HuH-7.5 (cell line): ENCODE measurements at regions not wholly inside any gene's neighbourhood (a gene's known extent, or its start where the extent isn't known, plus 50 kb on each side); places are given as distances from the start of the nearest gene placed in this dataset.
"Not testable (repeated sequence)": the region's sequence is repeated elsewhere in the genome, so short reads cannot be mapped to it uniquely, and the experiment has no call there.

Experiments
- DNase-seq: peaks from one replicate; pipeline ENCODE4 v3.0.0; 2011; ENCODE audit warnings: low spot score

DNA sequence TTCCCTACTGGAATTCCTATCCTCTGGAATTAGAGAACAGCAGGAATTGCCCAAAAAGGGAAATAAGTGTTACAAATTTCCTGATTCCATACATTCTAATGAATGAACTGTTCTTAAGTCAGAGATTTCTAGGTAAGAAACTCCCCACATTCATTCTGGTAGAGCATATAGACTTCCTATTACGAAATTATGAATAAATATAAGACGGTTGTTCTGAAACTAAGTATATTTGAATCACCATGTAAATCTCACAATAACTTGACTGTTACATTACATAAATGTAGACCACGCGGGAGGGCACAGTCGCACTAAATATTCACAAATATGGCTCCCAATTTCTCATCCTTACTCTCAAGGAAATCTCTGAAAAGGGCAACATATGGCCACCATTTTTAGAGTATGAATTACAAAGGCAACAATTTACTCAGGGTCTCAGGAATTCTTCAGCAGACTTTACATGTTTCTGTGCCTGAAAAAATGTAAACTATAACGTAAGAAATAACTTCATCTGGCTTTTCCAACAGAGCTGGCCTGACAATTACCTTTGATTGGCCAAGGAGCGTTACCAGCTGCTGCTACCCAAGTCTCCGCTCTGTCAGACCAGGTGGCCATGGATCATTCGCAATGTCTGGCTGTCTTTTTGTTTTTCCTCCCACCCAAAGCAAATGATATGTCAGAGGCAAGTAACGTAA lies 115.8 kb downstream of the MPP7 start:
- DNase-seq: no peak

- DNase-seq: no peak
These were observed 116.4 kb downstream of the MPP7 start for GRCh38 chr10:28186461-28186860.

DNA sequence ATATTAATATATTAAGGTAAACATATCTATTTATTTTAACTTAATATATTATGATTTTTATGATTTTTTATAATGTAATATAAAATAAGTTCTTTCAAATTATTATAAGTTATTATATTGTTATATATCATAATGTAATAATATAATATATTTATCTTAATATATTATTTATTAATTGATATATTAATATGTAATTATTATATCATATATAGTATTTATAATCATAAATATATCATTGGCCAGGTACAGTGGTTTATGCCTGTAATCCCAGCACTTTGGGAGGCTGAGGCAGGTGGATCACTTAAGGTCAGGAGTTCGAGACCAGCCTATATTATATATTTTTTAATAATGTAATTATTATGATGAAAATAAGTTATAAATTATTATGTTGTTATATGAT lies 118.1 kb downstream of the MPP7 start:
- no peak for DNase-seq

DNA sequence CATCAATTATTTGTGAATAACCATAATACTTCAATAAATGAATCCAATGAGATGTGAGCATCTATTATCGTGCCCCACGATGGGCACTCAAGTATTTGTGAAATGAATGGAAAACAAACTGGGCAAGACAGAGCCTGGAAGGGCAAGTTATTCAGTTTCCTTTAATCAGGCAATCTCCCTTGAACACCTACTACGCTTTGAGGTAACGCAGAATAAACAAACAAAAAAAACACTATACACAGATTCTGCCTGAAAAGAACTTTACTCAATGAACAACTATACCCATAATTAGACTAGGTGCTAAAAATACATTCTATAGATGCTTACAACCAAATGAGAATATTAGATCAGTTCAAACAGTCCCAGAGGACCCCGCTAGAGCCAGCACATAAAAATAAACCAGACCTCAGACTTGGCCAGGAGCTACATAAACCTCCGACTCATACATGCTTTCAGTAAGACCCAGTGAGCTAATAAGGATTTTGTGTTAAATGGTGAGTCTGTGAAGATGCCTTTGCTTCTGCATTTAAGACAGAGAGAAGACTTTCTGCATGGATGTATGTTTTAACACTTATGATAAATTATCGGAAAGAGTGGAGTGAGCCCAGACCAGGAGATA lies 121.3 kb downstream of the MPP7 start:
- no peak for DNase-seq

DNA sequence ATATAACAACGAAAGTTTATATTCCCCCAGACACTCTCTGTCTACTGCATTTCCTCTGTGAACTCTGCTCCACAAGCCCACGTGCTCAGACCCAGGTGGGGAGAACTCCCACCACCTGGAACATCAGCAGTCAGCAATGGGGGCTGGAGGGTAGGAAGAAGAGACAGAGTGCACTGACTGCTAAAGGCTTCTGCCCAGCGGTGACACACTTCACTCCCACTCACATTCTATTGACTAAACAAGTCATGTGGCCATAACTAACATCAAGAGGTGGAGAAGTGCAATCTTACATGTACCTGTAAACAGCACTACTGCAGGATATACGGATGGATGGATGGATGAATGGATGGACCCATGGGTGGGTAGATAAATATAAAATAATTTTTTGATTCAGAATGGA lies 122.2 kb downstream of the MPP7 start:
- no peak for DNase-seq

DNA sequence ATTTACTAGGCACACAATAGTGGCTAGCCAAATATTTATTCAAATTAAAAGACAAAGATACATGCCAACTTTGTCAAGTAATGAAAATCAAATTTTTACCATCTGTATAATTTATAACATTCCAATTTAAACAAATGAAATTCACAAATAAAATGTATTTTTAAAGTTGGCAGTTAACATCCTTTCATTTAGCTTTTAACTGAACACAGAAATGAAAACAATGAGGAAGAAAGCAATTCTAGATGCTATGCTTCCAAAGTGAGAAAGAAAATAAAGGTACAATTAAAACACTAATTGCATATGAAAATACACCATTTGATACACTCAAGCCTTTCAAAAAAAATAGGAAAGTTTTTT lies 123.1 kb downstream of the MPP7 start:
- no peak for DNase-seq

- peak; percentile 15 for DNase-seq
These were observed 123.7 kb downstream of the MPP7 start for GRCh38 chr10:28179006-28179742.

DNA sequence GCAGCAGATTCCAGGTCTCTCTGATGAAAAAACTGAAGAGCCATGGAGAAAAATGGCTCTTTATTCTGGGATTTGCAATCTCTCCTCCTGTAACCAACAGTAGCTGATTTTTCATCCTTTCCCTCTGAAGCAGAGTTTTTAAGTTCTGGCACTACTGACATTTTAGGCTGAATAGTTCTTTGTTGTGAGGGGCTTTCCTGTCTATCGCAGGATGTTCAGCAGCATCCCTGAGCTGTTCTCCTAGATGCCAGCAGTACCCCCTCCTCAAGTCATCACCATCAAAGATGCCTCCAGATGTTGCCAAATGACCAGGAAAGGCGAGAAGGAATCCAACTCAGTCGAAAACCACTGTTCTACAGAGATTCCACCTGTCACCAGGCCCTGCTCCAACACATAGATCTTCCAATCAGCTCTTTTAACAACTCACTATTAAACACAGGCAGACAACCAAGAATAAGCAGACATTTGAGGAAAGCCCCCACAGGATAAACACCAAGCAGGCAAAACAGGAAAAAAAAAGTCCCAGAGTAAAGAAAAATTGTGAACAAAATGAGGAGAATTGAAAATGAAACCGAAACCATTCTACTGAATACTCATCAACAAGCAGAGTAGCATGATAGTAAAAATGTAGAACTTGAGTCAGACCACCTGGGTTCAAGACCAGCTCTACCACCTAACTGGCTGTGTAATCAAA lies 124.8 kb downstream of the MPP7 start:
- no peak for DNase-seq

DNA sequence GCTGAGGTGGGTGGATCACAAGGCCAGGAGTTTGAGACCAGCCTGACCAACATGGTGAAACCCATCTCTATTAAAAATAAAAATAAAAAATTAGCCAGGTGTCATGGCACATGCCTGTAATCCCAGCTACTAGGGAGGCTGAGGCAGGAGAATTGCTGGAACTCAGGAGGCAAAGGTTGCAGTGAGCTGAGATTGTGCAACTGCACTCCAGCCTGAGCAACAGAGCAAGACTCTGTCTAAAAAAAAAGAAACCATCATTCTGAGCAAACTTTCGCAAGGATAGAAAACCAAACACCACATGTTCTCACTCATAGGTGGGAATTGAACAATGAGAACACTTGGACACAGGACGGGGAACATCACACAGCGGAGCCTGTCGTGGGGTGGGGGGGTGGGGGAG lies 126.4 kb downstream of the MPP7 start:
- not testable (repeated sequence) for DNase-seq

- DNase-seq: no peak
These were observed 130.6 kb downstream of the MPP7 start for GRCh38 chr10:28172223-28172610.

GRCh38 chr10:28171468-28172222 lies 131.2 kb downstream of the MPP7 start:
- no peak for DNase-seq

DNA sequence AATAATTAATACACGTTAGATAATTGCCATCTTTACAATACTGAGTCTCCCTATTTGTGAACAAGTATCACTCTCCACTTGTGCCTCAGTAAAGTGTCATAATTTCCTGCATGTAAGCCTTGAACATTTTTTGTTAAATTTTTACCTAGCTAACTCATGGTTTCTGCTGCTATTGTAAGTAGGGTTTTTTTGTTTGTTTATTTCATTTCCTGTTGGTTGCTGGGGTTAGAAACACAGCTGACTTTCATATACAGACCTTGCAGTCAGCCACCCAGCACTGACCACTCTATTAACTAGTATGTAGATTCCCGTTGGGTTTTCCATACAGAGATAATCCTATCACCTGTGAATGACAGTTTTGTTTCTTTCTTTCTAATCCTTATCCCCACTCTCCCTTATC lies 133.3 kb downstream of the MPP7 start:
- DNase-seq: no peak

- no peak for DNase-seq
These were observed 141.9 kb downstream of the MPP7 start for GRCh38 chr10:28160866-28161405.

- DNase-seq: no peak
These were observed 145.5 kb downstream of the MPP7 start for GRCh38 chr10:28157379-28157778.

- no peak for DNase-seq
These were observed 147.1 kb downstream of the MPP7 start for GRCh38 chr10:28155726-28156125.

DNA sequence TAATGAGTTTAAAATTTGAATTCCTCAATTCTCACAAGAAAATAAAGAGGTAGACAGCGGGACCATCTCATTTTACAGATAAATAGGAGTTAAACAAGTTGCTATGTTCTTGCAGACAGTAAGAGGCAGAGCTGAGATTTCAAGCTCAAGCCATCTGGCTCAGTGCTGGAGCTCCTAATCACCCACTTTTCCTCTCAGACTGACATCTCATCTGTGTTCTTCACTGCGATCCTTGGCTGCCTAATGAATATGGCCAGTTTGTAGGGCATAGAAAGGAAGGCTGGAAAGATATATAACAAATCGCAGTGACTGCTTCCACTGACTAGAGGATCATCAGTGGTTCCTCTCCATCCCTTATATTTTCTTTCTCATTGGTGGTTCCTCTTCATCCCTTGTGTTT lies 151.2 kb downstream of the MPP7 start:
- DNase-seq: no peak

- DNase-seq: no peak
These were observed 150.9 kb upstream of the ODAD2 start for GRCh38 chr10:28149746-28150145.

GRCh38 chr10:28147706-28148105 lies 148.8 kb upstream of the ODAD2 start:
- DNase-seq: no peak

- DNase-seq: no peak
These were observed 140.3 kb upstream of the ODAD2 start for GRCh38 chr10:28139138-28139537.

DNA sequence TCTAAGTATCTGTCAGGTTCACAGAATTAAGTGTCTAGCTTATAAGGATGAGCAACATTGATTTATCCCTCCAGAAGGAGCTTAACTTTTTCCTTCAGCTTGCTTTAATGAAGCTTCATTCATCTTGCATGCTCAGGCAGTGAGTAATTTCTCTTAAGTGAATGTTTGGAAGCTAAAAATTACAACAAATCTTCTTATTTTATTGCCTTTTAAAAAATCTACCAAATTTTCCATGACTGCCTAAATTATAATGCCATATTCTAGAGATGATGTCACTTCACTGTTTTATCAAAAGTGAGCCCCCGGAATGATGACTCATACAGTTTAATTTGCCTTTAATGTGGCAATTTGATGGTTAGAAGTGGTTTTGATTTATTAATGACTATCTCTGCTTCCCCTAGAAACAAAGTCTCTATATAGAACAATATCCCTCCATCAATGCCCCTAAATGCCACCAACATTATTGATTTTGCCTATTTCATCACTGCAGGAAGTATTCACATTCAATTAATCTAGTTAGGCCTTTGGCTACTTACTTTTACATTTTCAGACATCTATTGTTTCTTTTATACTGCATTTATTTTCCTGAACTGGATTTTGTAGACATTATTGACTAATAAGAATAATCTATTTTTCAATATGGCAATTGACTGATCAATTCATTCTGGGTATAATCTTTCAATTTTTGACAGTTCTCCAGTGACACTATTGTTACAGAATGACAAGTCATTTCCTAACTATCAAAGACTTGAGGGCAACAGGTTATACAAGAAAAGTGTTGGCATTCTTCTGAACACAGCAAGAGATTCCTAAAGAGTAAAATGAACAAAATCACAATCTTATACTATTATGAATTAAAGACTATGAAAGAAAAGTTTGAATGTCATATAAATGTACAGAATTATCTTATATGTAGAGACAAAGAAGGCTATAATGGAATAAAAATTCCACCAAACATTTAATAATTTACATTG lies 139.3 kb upstream of the ODAD2 start:
- no peak for DNase-seq

DNA sequence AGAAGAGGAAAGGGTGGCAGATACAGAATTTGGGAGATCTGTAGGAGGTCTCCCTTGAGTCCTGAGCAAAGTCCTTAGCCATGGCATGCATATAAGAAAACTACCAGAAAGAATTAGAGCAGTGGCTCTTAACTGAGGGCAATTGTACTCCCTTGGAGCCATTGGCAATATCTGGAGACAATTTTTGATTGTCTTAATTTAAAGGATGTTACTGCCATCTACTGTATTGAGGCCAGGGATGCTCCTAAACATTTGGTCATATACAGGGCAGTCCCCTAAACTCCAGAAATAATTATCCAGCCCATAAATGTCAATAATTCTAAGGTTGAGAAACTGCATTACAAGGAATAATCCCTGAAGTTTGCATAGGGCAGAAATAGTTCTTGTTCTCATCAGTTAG lies 136.4 kb upstream of the ODAD2 start:
- no peak for DNase-seq
